PC-3 (cell line): ENCODE measurements at regions not wholly inside any gene's neighbourhood (a gene's known extent, or its start where the extent isn't known, plus 50 kb on each side); places are given as distances from the start of the nearest gene placed in this dataset.

Source experiments
- ATAC-seq: fragments of 200-7000 bp; cut with Tn5 transposase; 2 replicates; pipeline ENCODE4 v1.9.1; 2020; ENCODE audit warnings: mild to moderate bottlenecking, moderate library complexity
- BruUV-seq: library from RNA; stranded (reverse); fragments of 400-500 nt; replicated peaks from 2 replicates; lab custom pipeline; 2021; lab: Mats Ljungman, UMichigan
- CTCF ChIA-PET: fragments of 300-600 bp; sonication (Branson Sonifier 250); formaldehyde crosslinking; loops from one replicate; lab custom pipeline; 2022; ENCODE audit warnings: antibody characterized with exemption; lab: Charles Lee
- POLR2A ChIA-PET: fragments of 300-600 bp; sonication (Branson Sonifier 250); formaldehyde crosslinking; loops from one replicate; lab custom pipeline; 2022; ENCODE audit warnings: antibody characterized with exemption; ENCODE audit not compliant: unreplicated experiment; lab: Charles Lee
- DNase-seq: peaks from one replicate; pipeline ENCODE4 v3.0.0-alpha.2; 2015
- H2AFZ ChIP-seq: fragments of 300-600 bp; sonication (generic); 2 replicates; pipeline ENCODE4 v1.6.0; 2016; ENCODE audit warnings: antibody characterized with exemption, low read length
- H3F3A ChIP-seq: fragments of 300-600 bp; sonication (generic); one replicate; pipeline ENCODE4 v1.6.0; 2017; ENCODE audit warnings: antibody characterized with exemption, low read length, control low read depth, mild to moderate bottlenecking; ENCODE audit not compliant: unreplicated experiment
- H3K27ac ChIP-seq: fragments of 300-600 bp; sonication (generic); 2 replicates; pipeline ENCODE4 v1.5.1; 2016; ENCODE audit warnings: mild to moderate bottlenecking, low read length
- H3K27me3 ChIP-seq: fragments of 300-600 bp; sonication (generic); 2 replicates; pipeline ENCODE4 v1.6.1; 2016; ENCODE audit warnings: low read length, mixed read lengths
- H3K36me3 ChIP-seq: fragments of 300-600 bp; sonication (generic); 2 replicates; pipeline ENCODE4 v1.6.1; 2016; ENCODE audit warnings: low read depth, mixed run types, low read length, mixed read lengths
- H3K4me1 ChIP-seq: fragments of 300-600 bp; sonication (generic); 2 replicates; pipeline ENCODE4 v1.5.1; 2016; ENCODE audit warnings: low read length; ENCODE audit not compliant: insufficient read depth
- H3K4me2 ChIP-seq: fragments of 300-600 bp; sonication (generic); 2 replicates; pipeline ENCODE4 v1.6.0; 2016; ENCODE audit warnings: low read length
- H3K4me3 ChIP-seq: fragments of 300-600 bp; sonication (generic); 2 replicates; pipeline ENCODE4 v1.5.1; 2016; ENCODE audit warnings: mild to moderate bottlenecking, low read length, mixed read lengths
- H3K79me2 ChIP-seq: fragments of 300-600 bp; sonication (generic); 2 replicates; pipeline ENCODE4 v1.6.1; 2017; ENCODE audit warnings: low read length, mixed read lengths
- H3K9ac ChIP-seq: fragments of 300-600 bp; sonication (generic); 2 replicates; pipeline ENCODE4 v1.6.0; 2016; ENCODE audit warnings: mild to moderate bottlenecking, low read length
- H3K9me2 ChIP-seq: fragments of 300-600 bp; sonication (generic); replicated peaks from 2 replicates; pipeline ENCODE4 v1.6.1; 2016; ENCODE audit warnings: mixed run types, low read length, mixed read lengths
- H3K9me3 ChIP-seq: fragments of 300-600 bp; sonication (generic); 2 replicates; pipeline ENCODE4 v1.6.1; 2016; ENCODE audit warnings: low read length, mixed read lengths
- H4K20me1 ChIP-seq: fragments of 300-600 bp; sonication (generic); 2 replicates; pipeline ENCODE4 v1.6.1; 2016; ENCODE audit warnings: low read length, mixed read lengths
- CTCF ChIP-seq: fragments of 300-600 bp; sonication (generic); conservative IDR thresholded peaks from 2 replicates; pipeline ENCODE4 v1.5.1; 2017; ENCODE audit warnings: antibody characterized with exemption, low read depth, mild to moderate bottlenecking, low read length
- EZH2 ChIP-seq: fragments of 300-600 bp; sonication (generic); IDR thresholded peaks from one replicate; pipeline ENCODE4 v1.6.1; 2017; ENCODE audit warnings: antibody characterized with exemption, mild to moderate bottlenecking, low read length; ENCODE audit not compliant: unreplicated experiment
- EZH2phosphoT487 ChIP-seq: fragments of 300-600 bp; sonication (generic); IDR thresholded peaks from 2 replicates; pipeline ENCODE4 v1.6.1; 2018; ENCODE audit warnings: mild to moderate bottlenecking, antibody characterized with exemption, low read length, borderline replicate concordance
- intact Hi-C: fragments of 100-400 bp; cut with micrococcal nuclease; formaldehyde crosslinking; loops from 2 replicates; pipeline ENCODE4 v1.9.0; 2023

GRCh38 chrX:88526385-88526784 is 220.6 kb upstream of the CPXCR1 start:
- H4K20me1 ChIP-seq: no peaks in the 10 kb centered on the region
- H3K79me2 ChIP-seq: no peaks in the 10 kb centered on the region
- ChIA-PET CTCF (no interaction called here), POLR2A (no interaction called here)
- ATAC-seq (peak; percentile 75), DNase-seq (peak; percentile 36)
- no peaks in the 10 kb centered on the region for H3F3A ChIP-seq
- H3K4me2 ChIP-seq: no peak overlapping the region
- no peaks in the 10 kb centered on the region for H3K9me3 ChIP-seq
- H3K27me3 ChIP-seq: no peaks in the 10 kb centered on the region
- no TSS peak for BruUV-seq
- H2AFZ ChIP-seq: no peak overlapping the region
- intact Hi-C loops: loop anchor here (1.0 kb wide), 1 partner anchor 78 kb away; no protein-coding TSS in a partner anchor
- H3K4me3 ChIP-seq: no peak overlapping the region
- H3K36me3 ChIP-seq: no peaks in the 10 kb centered on the region
- TF ChIP-seq EZH2 (no peak), EZH2phosphoT487 (no peak), CTCF (no peak)
- no peak overlapping the region for H3K9ac ChIP-seq
- no peaks in the 10 kb centered on the region for H3K9me2 ChIP-seq
- H3K4me1 ChIP-seq: no peaks in the 10 kb centered on the region
- H3K27ac ChIP-seq: no peak overlapping the region

- no peaks in the 10 kb centered on the region for H3F3A ChIP-seq
- POLR2A ChIA-PET: no interaction called here
- H2AFZ ChIP-seq: no peak overlapping the region
- no peak overlapping the region for H3K4me3 ChIP-seq
- no peak overlapping the region for H3K4me2 ChIP-seq
- CTCF ChIA-PET: no interaction called here
- no TSS peak for BruUV-seq
- intact Hi-C loops: no loop called here
- H3K36me3 ChIP-seq: no peaks in the 10 kb centered on the region
- no peaks in the 10 kb centered on the region for H3K9me3 ChIP-seq
- H3K9ac ChIP-seq: no peak overlapping the region
- DNase-seq (no peak), ATAC-seq (no peak)
- H3K27ac ChIP-seq: no peak overlapping the region
- H3K79me2 ChIP-seq: no peaks in the 10 kb centered on the region
- no peaks in the 10 kb centered on the region for H3K4me1 ChIP-seq
- TF ChIP-seq EZH2phosphoT487: no peak
- TF ChIP-seq EZH2: no peak
- no peak for TF ChIP-seq CTCF
- H3K27me3 ChIP-seq: no peaks in the 10 kb centered on the region
- no peaks in the 10 kb centered on the region for H4K20me1 ChIP-seq
- no peaks in the 10 kb centered on the region for H3K9me2 ChIP-seq
These were observed 188.6 kb upstream of the CPXCR1 start for GRCh38 chrX:88558421-88558820.

- H3F3A ChIP-seq: no peaks in the 10 kb centered on the region
- no peak for DNase-seq
- no peak overlapping the region for H3K4me2 ChIP-seq
- H3K9me3 ChIP-seq: no peaks in the 10 kb centered on the region
- no peaks in the 10 kb centered on the region for H4K20me1 ChIP-seq
- H3K4me1 ChIP-seq: no peaks in the 10 kb centered on the region
- no TSS peak for BruUV-seq
- intact Hi-C loops: no loop called here
- H3K9ac ChIP-seq: no peak overlapping the region
- TF ChIP-seq CTCF: no peak
- no peak for TF ChIP-seq EZH2
- H2AFZ ChIP-seq: 0 out of 2 replicates have a peak overlapping the region, but pooled peaks have one; percentile 48
- H3K79me2 ChIP-seq: no peaks in the 10 kb centered on the region
- no peaks in the 10 kb centered on the region for H3K9me2 ChIP-seq
- ChIA-PET POLR2A (no interaction called here), CTCF (no interaction called here)
- no peak for ATAC-seq
- H3K27ac ChIP-seq: no peak overlapping the region
- no peaks in the 10 kb centered on the region for H3K27me3 ChIP-seq
- H3K4me3 ChIP-seq: no peak overlapping the region
- H3K36me3 ChIP-seq: no peaks in the 10 kb centered on the region
These were observed 186.2 kb upstream of the CPXCR1 start for GRCh38 chrX:88560673-88561330.
